Loucy (cell line): ENCODE measurements at regions not wholly inside any gene's neighbourhood (a gene's known extent, or its start where the extent isn't known, plus 50 kb on each side); places are given as distances from the start of the nearest gene placed in this dataset.

ENCODE experiments used
- H2AFZ ChIP-seq: fragments of 200-600 bp; sonication (generic); 2 replicates; pipeline ENCODE4 v1.6.0; 2016; ENCODE audit warnings: antibody characterized with exemption, mild to moderate bottlenecking, low read length, moderate library complexity
- H3F3A ChIP-seq: fragments of 200-600 bp; 2 replicates; pipeline ENCODE4 v1.6.0; 2016; ENCODE audit warnings: antibody characterized with exemption, low read depth, mild to moderate bottlenecking
- H3K27me3 ChIP-seq: fragments of 200-600 bp; sonication (generic); 2 replicates; pipeline ENCODE4 v1.6.1; 2014; ENCODE audit warnings: low read length, mild to moderate bottlenecking; ENCODE audit not compliant: insufficient read depth, poor library complexity, severe bottlenecking
- H3K36me3 ChIP-seq: fragments of 200-600 bp; sonication (generic); 2 replicates; pipeline ENCODE4 v1.6.1; 2016; ENCODE audit warnings: low read length; ENCODE audit not compliant: insufficient read depth
- H3K4me1 ChIP-seq: fragments of 200-600 bp; sonication (generic); 2 replicates; pipeline ENCODE4 v1.5.1; 2014; ENCODE audit warnings: low read length, mild to moderate bottlenecking; ENCODE audit not compliant: insufficient read depth, poor library complexity, severe bottlenecking
- H3K4me2 ChIP-seq: fragments of 200-600 bp; sonication (generic); 2 replicates; pipeline ENCODE4 v1.6.0; 2014; ENCODE audit warnings: antibody characterized with exemption, low read length, low read depth, mild to moderate bottlenecking; ENCODE audit not compliant: poor library complexity, severe bottlenecking
- H3K4me3 ChIP-seq: fragments of 200-600 bp; sonication (generic); 2 replicates; pipeline ENCODE4 v1.5.1; 2014; ENCODE audit warnings: low read length, mild to moderate bottlenecking, mixed read lengths; ENCODE audit not compliant: poor library complexity, severe bottlenecking
- H3K79me2 ChIP-seq: fragments of 200-600 bp; sonication (generic); 2 replicates; pipeline ENCODE4 v1.6.1; 2014; ENCODE audit warnings: low read length; ENCODE audit not compliant: insufficient read depth
- H3K9ac ChIP-seq: fragments of 200-600 bp; sonication (generic); 2 replicates; pipeline ENCODE4 v1.6.0; 2014; ENCODE audit warnings: mild to moderate bottlenecking, low read depth, low read length, moderate library complexity; ENCODE audit not compliant: poor library complexity, severe bottlenecking
- H3K9me2 ChIP-seq: fragments of 200-600 bp; sonication (generic); replicated peaks from 2 replicates; pipeline ENCODE4 v1.6.1; 2016; ENCODE audit warnings: low read depth, low read length, mixed read lengths
- H3K9me3 ChIP-seq: fragments of 200-600 bp; sonication (generic); 2 replicates; pipeline ENCODE4 v1.6.1; 2014; ENCODE audit warnings: mild to moderate bottlenecking, antibody characterized with exemption, low read length, low read depth; ENCODE audit not compliant: insufficient read depth
- H4K20me1 ChIP-seq: fragments of 200-600 bp; sonication (generic); 2 replicates; pipeline ENCODE4 v1.6.0; 2014; ENCODE audit warnings: antibody characterized with exemption, low read length, mild to moderate bottlenecking; ENCODE audit not compliant: insufficient read depth, poor library complexity, severe bottlenecking
- CTCF ChIP-seq: fragments of 200-600 bp; sonication (generic); conservative IDR thresholded peaks from 2 replicates; pipeline ENCODE4 v1.5.1; 2014; ENCODE audit warnings: mild to moderate bottlenecking, antibody characterized with exemption, low read length
- EZH2phosphoT487 ChIP-seq: fragments of 200-600 bp; IDR thresholded peaks from 2 replicates; pipeline ENCODE4 v1.6.1; 2018; ENCODE audit warnings: antibody characterized with exemption, mild to moderate bottlenecking, moderate library complexity, borderline replicate concordance

GRCh38 chr2:59068255-59068654 lies 827.1 kb upstream of the FANCL start:
- H3F3A ChIP-seq = no peaks in the 10 kb centered on the region
- no peak overlapping the region for H3K9ac ChIP-seq
- no peaks in the 10 kb centered on the region for H3K4me1 ChIP-seq
- TF ChIP-seq CTCF (no peak), EZH2phosphoT487 (no peak)
- no peaks in the 10 kb centered on the region for H3K9me3 ChIP-seq
- no peak overlapping the region for H3K4me3 ChIP-seq
- no peaks in the 10 kb centered on the region for H3K36me3 ChIP-seq
- H3K9me2 ChIP-seq = no peaks in the 10 kb centered on the region
- H3K79me2 ChIP-seq = no peaks in the 10 kb centered on the region
- H2AFZ ChIP-seq = no peak overlapping the region
- H3K4me2 ChIP-seq = no peak overlapping the region
- H4K20me1 ChIP-seq = no peaks in the 10 kb centered on the region
- no peaks in the 10 kb centered on the region for H3K27me3 ChIP-seq

GRCh38 chr2:59066787-59067399 lies 825.8 kb upstream of the FANCL start:
- Histone ChIP-seq H3K4me2 (no peak overlapping the region), H3K9ac (no peak overlapping the region), H4K20me1 (no peaks in the 10 kb centered on the region), H3K36me3 (no peaks in the 10 kb centered on the region), H3K27me3 (no peaks in the 10 kb centered on the region), H3K9me2 (no peaks in the 10 kb centered on the region), H3K4me1 (no peaks in the 10 kb centered on the region), H2AFZ (no peak overlapping the region), H3K79me2 (no peaks in the 10 kb centered on the region), H3F3A (no peaks in the 10 kb centered on the region), H3K4me3 (no peak overlapping the region), H3K9me3 (no peaks in the 10 kb centered on the region)
- TF ChIP-seq EZH2phosphoT487 (no peak), CTCF (no peak)

GRCh38 chr2:59047373-59047995 lies 806.4 kb upstream of the FANCL start:
- Histone ChIP-seq H3K4me2 (no peak overlapping the region), H4K20me1 (no peaks in the 10 kb centered on the region), H3K36me3 (no peaks in the 10 kb centered on the region), H3F3A (no peaks in the 10 kb centered on the region), H3K9me3 (no peaks in the 10 kb centered on the region), H3K9ac (no peak overlapping the region), H3K79me2 (no peaks in the 10 kb centered on the region), H3K9me2 (no peaks in the 10 kb centered on the region), H3K27me3 (no peaks in the 10 kb centered on the region), H3K4me3 (no peak overlapping the region), H3K4me1 (peaks cover 16% of the 10 kb centered on the region), H2AFZ (no peak overlapping the region)
- TF ChIP-seq CTCF = no peak
- no peak for TF ChIP-seq EZH2phosphoT487
